22Rv1 (cell line): ENCODE measurements at regions not wholly inside any gene's neighbourhood (a gene's known extent, or its start where the extent isn't known, plus 50 kb on each side); places are given as distances from the start of the nearest gene placed in this dataset.
"Not testable (repeated sequence)": the region's sequence is repeated elsewhere in the genome, so short reads cannot be mapped to it uniquely, and the experiment has no call there.

Experiments used
- H3K27ac ChIP-seq: fragments of 450-650 bp; 2 replicates; pipeline ENCODE4 v1.5.1; 2017
- CTCF ChIP-seq: fragments of 450-650 bp; IDR thresholded peaks from 2 replicates; pipeline ENCODE4 v1.5.1; 2017; ENCODE audit warnings: mild to moderate bottlenecking
- ZFX ChIP-seq: fragments of 450-650 bp; IDR thresholded peaks from 2 replicates; pipeline ENCODE4 v1.6.1; 2017; ENCODE audit warnings: antibody characterized with exemption, borderline replicate concordance

- no peak overlapping the region for H3K27ac ChIP-seq
- TF ChIP-seq ZFX: no peak
- no peak for TF ChIP-seq CTCF
These were observed 441.6 kb downstream of the PCNX1 start for GRCh38 chr14:71348817-71349216.

- no peak for TF ChIP-seq ZFX
- no peak overlapping the region for H3K27ac ChIP-seq
These were observed 446.9 kb downstream of the PCNX1 start for GRCh38 chr14:71354142-71354541.

GRCh38 chr14:71354801-71355200 is 447.5 kb downstream of the PCNX1 start:
- TF ChIP-seq CTCF: no peak
- TF ChIP-seq ZFX: no peak
- no peak overlapping the region for H3K27ac ChIP-seq

GRCh38 chr14:71355324-71356201 is 448.3 kb downstream of the PCNX1 start:
- no peak overlapping the region for H3K27ac ChIP-seq
- TF ChIP-seq CTCF (no peak), ZFX (no peak)

GRCh38 chr14:71358209-71358931 is 451.1 kb downstream of the PCNX1 start:
- no peak for TF ChIP-seq CTCF
- no peak for TF ChIP-seq ZFX

GRCh38 chr14:71358932-71359421 is 451.7 kb downstream of the PCNX1 start:
- H3K27ac ChIP-seq: not testable (repeated sequence)

More at GRCh38 chr14:71358209-71358931, 451.1 kb downstream of the PCNX1 start:
- H3K27ac ChIP-seq: no peak overlapping the region

- TF ChIP-seq CTCF: no peak
- TF ChIP-seq ZFX: no peak
- H3K27ac ChIP-seq: no peak overlapping the region
These were observed 452.6 kb downstream of the PCNX1 start for GRCh38 chr14:71359823-71360222.

GRCh38 chr14:71361336-71361735 is 454.1 kb downstream of the PCNX1 start:
- H3K27ac ChIP-seq: no peak overlapping the region
- TF ChIP-seq CTCF: no peak
- no peak for TF ChIP-seq ZFX
